ENCODE measurements at regions not wholly inside any gene's neighbourhood (a gene's known extent, or its start where the extent isn't known, plus 50 kb on each side); places are given as distances from the start of the nearest gene placed in this dataset.

- H3K4me3 ChIP-seq (ENCODE audit: low read depth in 1 of 2, low read length in 1 of 2): no peak overlapping the region
- no peaks in the 10 kb centered on the region for H3K36me3 ChIP-seq
- TF ChIP-seq CTCF (IDR thresholded peaks at IDR 0.05): no peak
- H3K27ac ChIP-seq: no peak overlapping the region
- H3K27me3 ChIP-seq: no peaks in the 10 kb centered on the region
- no peaks in the 10 kb centered on the region for H3K9me3 ChIP-seq
- no peaks in the 10 kb centered on the region for H3K4me1 ChIP-seq (ENCODE audit: control insufficient read depth in 1 of 2, insufficient read depth in 1 of 2, low read depth in 1 of 2, low read length in 1 of 2)
These were observed 581.1 kb upstream of the ZFHX3 start for GRCh38 chr16:73629011-73629410.

GRCh38 chr16:73617738-73618137 lies 569.8 kb upstream of the ZFHX3 start:
- no peaks in the 10 kb centered on the region for H3K4me1 ChIP-seq (ENCODE audit: control insufficient read depth in 1 of 2, insufficient read depth in 1 of 2, low read depth in 1 of 2, low read length in 1 of 2)
- no peak overlapping the region for H3K27ac ChIP-seq
- H3K27me3 ChIP-seq: peaks cover 7% of the 10 kb centered on the region
- TF ChIP-seq CTCF (IDR thresholded peaks at IDR 0.05): no peak
- no peaks in the 10 kb centered on the region for H3K36me3 ChIP-seq
- no peaks in the 10 kb centered on the region for H3K9me3 ChIP-seq
- no peak overlapping the region for H3K4me3 ChIP-seq (ENCODE audit: low read depth in 1 of 2, low read length in 1 of 2)

DNA sequence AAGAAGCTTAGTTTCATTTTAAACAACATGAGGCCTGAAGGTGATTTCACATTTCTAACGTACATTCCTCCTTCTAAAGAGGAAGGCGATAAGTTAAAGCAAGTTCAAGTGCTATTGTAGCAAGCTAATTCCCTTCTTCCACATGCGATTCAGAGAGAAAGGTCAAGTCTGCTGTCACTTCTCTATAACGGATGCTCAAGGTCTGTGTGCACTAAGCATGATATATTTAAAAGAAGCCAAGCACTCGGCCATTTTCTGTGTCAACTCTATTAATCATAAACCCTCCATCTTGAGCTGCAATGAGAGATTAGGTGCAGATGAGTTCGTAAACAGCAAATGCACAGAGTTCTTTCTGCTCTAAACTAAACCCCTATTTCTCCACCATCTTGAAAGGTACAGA lies 568.8 kb upstream of the ZFHX3 start:
- Histone ChIP-seq H3K27me3 (peaks cover 12% of the 10 kb centered on the region), H3K4me1 (ENCODE audit: control insufficient read depth in 1 of 2, insufficient read depth in 1 of 2, low read depth in 1 of 2, low read length in 1 of 2) (no peaks in the 10 kb centered on the region), H3K27ac (no peak overlapping the region), H3K4me3 (ENCODE audit: low read depth in 1 of 2, low read length in 1 of 2) (no peak overlapping the region), H3K9me3 (no peaks in the 10 kb centered on the region), H3K36me3 (no peaks in the 10 kb centered on the region)
- no peak for TF ChIP-seq CTCF (IDR thresholded peaks at IDR 0.05)

- Histone ChIP-seq H3K27me3 (peaks cover 15% of the 10 kb centered on the region), H3K4me1 (ENCODE audit: control insufficient read depth in 1 of 2, insufficient read depth in 1 of 2, low read depth in 1 of 2, low read length in 1 of 2) (no peaks in the 10 kb centered on the region), H3K36me3 (no peaks in the 10 kb centered on the region), H3K27ac (no peak overlapping the region), H3K4me3 (ENCODE audit: low read depth in 1 of 2, low read length in 1 of 2) (no peak overlapping the region), H3K9me3 (no peaks in the 10 kb centered on the region)
- TF ChIP-seq CTCF (IDR thresholded peaks at IDR 0.05): no peak
These were observed 568.3 kb upstream of the ZFHX3 start for GRCh38 chr16:73616166-73616753.

GRCh38 chr16:73615071-73615940 lies 567.4 kb upstream of the ZFHX3 start:
- Histone ChIP-seq H3K9me3 (no peaks in the 10 kb centered on the region), H3K4me1 (ENCODE audit: control insufficient read depth in 1 of 2, insufficient read depth in 1 of 2, low read depth in 1 of 2, low read length in 1 of 2) (no peaks in the 10 kb centered on the region), H3K27ac (no peak overlapping the region), H3K4me3 (ENCODE audit: low read depth in 1 of 2, low read length in 1 of 2) (no peak overlapping the region), H3K27me3 (peaks cover 25% of the 10 kb centered on the region), H3K36me3 (no peaks in the 10 kb centered on the region)
- TF ChIP-seq CTCF (IDR thresholded peaks at IDR 0.05): no peak

Measured in neutrophil (primary cell).